MM.1S (cell line): ENCODE measurements at regions not wholly inside any gene's neighbourhood (a gene's known extent, or its start where the extent isn't known, plus 50 kb on each side); places are given as distances from the start of the nearest gene placed in this dataset.

Experiments used
- EZH2 ChIP-seq: fragments of 300-600 bp; sonication (generic); optimal IDR thresholded peaks from 2 replicates; pipeline ENCODE3; 2017; ENCODE audit warnings: low read depth, mild to moderate bottlenecking, antibody characterized with exemption, low read length, mixed read lengths
- EZH2phosphoT487 ChIP-seq: fragments of 300-600 bp; sonication (generic); IDR thresholded peaks from 2 replicates; pipeline ENCODE4 v1.6.1; 2018; ENCODE audit warnings: antibody characterized with exemption, low read length
- TF ChIP-seq, protein P1 (sequence below): fragments of 300-600 bp; sonication (generic); IDR thresholded peaks from 2 replicates; pipeline ENCODE4 v1.5.1; 2016; ENCODE audit warnings: antibody characterized with exemption, low read length, mixed read lengths

DNA sequence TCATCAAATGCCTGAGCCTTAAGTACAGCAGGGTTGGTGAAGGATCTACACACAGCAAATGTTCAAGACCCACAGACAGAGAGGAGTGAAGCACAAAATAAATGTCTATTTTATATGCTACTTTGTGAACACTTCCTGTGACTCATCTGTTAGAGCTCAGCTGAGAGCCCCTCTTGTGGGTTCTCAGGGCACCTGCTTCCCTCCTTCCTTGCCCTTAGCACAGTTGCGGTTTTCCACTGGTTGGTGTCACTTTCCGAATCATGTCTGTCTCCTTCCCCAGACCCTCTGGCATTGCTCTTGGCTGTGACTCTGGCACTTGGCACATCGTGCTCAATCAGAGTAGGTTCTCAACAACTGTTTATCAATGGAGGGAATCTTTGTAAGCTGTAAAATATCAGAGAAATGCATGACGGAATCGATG lies 128.5 kb upstream of the STC2 start:
- TF ChIP-seq, protein P1, sequence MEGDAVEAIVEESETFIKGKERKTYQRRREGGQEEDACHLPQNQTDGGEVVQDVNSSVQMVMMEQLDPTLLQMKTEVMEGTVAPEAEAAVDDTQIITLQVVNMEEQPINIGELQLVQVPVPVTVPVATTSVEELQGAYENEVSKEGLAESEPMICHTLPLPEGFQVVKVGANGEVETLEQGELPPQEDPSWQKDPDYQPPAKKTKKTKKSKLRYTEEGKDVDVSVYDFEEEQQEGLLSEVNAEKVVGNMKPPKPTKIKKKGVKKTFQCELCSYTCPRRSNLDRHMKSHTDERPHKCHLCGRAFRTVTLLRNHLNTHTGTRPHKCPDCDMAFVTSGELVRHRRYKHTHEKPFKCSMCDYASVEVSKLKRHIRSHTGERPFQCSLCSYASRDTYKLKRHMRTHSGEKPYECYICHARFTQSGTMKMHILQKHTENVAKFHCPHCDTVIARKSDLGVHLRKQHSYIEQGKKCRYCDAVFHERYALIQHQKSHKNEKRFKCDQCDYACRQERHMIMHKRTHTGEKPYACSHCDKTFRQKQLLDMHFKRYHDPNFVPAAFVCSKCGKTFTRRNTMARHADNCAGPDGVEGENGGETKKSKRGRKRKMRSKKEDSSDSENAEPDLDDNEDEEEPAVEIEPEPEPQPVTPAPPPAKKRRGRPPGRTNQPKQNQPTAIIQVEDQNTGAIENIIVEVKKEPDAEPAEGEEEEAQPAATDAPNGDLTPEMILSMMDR, result no peak
- TF ChIP-seq EZH2 (no peak), EZH2phosphoT487 (no peak)
